ENCODE measurements at regions not wholly inside any gene's neighbourhood (a gene's known extent, or its start where the extent isn't known, plus 50 kb on each side); places are given as distances from the start of the nearest gene placed in this dataset.

DNA sequence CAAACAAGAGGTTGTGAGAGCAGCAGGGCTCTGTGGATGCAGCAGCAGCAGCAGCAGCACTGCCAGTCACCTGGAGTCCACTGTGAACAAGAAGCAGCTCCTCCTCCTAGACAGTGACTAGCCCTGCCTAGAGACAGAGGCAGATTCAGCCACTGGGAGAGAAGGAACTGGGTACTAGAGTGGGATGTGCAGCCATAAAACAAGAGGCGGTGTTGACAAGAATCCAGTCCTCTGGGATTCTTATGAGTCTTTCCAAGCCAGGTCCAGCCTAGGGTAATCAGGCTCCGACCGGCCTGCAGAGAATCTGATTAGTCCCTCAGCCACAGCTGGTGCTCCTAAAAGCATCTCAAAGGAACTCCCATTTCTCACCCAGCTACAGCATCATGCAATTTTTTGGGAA lies 83.9 kb upstream of the USP47 start:
- Histone ChIP-seq H3K27ac (no peak overlapping the region), H3K4me2 (no peak overlapping the region), H3K9me3 (no peaks in the 10 kb centered on the region), H3K4me3 (no peak overlapping the region), H3K4me1 (no peaks in the 10 kb centered on the region)
- ATAC-seq (no peak), DNase-seq (ENCODE audit: low read depth in 1 of 2, low spot score in 1 of 2) (no peak), FAIRE-seq (no peak)
- ChIA-PET CTCF (interaction anchor here (1.1 to 1.8 kb wide), 3 partner anchors 18 to 459 kb away, joined by 3 to 7 read pairs (median 3); no protein-coding TSS in a partner anchor), POLR2A (no interaction called here)
- no peak for TF ChIP-seq HOXA7 (CRISPR knock-in tag; IDR thresholded peaks at IDR 0.05)
- TF ChIP-seq MAX (IDR thresholded peaks at IDR 0.05): no peak
- TF ChIP-seq, protein P1, sequence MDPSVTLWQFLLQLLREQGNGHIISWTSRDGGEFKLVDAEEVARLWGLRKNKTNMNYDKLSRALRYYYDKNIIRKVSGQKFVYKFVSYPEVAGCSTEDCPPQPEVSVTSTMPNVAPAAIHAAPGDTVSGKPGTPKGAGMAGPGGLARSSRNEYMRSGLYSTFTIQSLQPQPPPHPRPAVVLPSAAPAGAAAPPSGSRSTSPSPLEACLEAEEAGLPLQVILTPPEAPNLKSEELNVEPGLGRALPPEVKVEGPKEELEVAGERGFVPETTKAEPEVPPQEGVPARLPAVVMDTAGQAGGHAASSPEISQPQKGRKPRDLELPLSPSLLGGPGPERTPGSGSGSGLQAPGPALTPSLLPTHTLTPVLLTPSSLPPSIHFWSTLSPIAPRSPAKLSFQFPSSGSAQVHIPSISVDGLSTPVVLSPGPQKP (IDR thresholded peaks at IDR 0.05; ENCODE audit: low read depth, low read length): no peak
- TF ChIP-seq, protein P2, sequence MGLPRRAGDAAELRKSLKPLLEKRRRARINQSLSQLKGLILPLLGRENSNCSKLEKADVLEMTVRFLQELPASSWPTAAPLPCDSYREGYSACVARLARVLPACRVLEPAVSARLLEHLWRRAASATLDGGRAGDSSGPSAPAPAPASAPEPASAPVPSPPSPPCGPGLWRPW (IDR thresholded peaks at IDR 0.05): no peak
- TF ChIP-seq EHF (CRISPR knock-in tag; IDR thresholded peaks at IDR 0.05): no peak
- WGBS (ENCODE audit: missing lambda C conversion rate): 53% methylated on average over 3 of the region's 3 CpGs

- Histone ChIP-seq H3K27ac (no peak overlapping the region), H3K9me3 (no peaks in the 10 kb centered on the region), H3K4me3 (no peak overlapping the region), H3K4me1 (no peaks in the 10 kb centered on the region), H3K4me2 (no peak overlapping the region)
- DNase-seq (ENCODE audit: low read depth in 1 of 2, low spot score in 1 of 2) (no peak), FAIRE-seq (no peak), ATAC-seq (no peak)
- ChIA-PET CTCF (no interaction called here), POLR2A (no interaction called here)
- TF ChIP-seq RFX5 (IDR thresholded peaks at IDR 0.05): no peak
- TF ChIP-seq MYC (IDR thresholded peaks at IDR 0.05; ENCODE audit: borderline replicate concordance, low read length): no peak
- no peak for TF ChIP-seq JUNB (IDR thresholded peaks at IDR 0.05)
- no peak for TF ChIP-seq HDAC2 (IDR thresholded peaks at IDR 0.05)
- no peak for TF ChIP-seq NFE2L2 (conservative IDR thresholded peaks at IDR 0.05; ENCODE audit: low read length)
- no peak for TF ChIP-seq POLR2A (IDR thresholded peaks at IDR 0.05; ENCODE audit: low read length)
- no peak for TF ChIP-seq HOXB5 (CRISPR knock-in tag; IDR thresholded peaks at IDR 0.05)
- TF ChIP-seq, protein P3, sequence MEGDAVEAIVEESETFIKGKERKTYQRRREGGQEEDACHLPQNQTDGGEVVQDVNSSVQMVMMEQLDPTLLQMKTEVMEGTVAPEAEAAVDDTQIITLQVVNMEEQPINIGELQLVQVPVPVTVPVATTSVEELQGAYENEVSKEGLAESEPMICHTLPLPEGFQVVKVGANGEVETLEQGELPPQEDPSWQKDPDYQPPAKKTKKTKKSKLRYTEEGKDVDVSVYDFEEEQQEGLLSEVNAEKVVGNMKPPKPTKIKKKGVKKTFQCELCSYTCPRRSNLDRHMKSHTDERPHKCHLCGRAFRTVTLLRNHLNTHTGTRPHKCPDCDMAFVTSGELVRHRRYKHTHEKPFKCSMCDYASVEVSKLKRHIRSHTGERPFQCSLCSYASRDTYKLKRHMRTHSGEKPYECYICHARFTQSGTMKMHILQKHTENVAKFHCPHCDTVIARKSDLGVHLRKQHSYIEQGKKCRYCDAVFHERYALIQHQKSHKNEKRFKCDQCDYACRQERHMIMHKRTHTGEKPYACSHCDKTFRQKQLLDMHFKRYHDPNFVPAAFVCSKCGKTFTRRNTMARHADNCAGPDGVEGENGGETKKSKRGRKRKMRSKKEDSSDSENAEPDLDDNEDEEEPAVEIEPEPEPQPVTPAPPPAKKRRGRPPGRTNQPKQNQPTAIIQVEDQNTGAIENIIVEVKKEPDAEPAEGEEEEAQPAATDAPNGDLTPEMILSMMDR (IDR thresholded peaks at IDR 0.05): no peak
- 42% methylated on average over 3 of the region's 3 CpGs for WGBS (ENCODE audit: missing lambda C conversion rate)
These were observed 85.1 kb upstream of the USP47 start for GRCh38 chr11:11756718-11757117.

GRCh38 chr11:11755871-11756270 lies 85.9 kb upstream of the USP47 start:
- FAIRE-seq (no peak), ATAC-seq (no peak), DNase-seq (ENCODE audit: low read depth in 1 of 2, low spot score in 1 of 2) (no peak)
- Histone ChIP-seq H3K4me3 (no peak overlapping the region), H3K4me2 (no peak overlapping the region), H3K4me1 (no peaks in the 10 kb centered on the region), H3K27ac (no peak overlapping the region), H3K9me3 (no peaks in the 10 kb centered on the region)
- 43% methylated on average over 5 of the region's 5 CpGs for WGBS (ENCODE audit: missing lambda C conversion rate)
- CTCF ChIA-PET: no interaction called here
- POLR2A ChIA-PET: no interaction called here
- TF ChIP-seq HDAC2 (IDR thresholded peaks at IDR 0.05) (no peak), KDM1A (IDR thresholded peaks at IDR 0.05; ENCODE audit: low read depth) (no peak), USF2 (IDR thresholded peaks at IDR 0.05) (no peak), RNF2 (IDR thresholded peaks at IDR 0.05; ENCODE audit: borderline replicate concordance, low read depth) (no peak), ZC3H11A (IDR thresholded peaks at IDR 0.05) (no peak)
- TF ChIP-seq, protein P2 (IDR thresholded peaks at IDR 0.05): no peak

DNA sequence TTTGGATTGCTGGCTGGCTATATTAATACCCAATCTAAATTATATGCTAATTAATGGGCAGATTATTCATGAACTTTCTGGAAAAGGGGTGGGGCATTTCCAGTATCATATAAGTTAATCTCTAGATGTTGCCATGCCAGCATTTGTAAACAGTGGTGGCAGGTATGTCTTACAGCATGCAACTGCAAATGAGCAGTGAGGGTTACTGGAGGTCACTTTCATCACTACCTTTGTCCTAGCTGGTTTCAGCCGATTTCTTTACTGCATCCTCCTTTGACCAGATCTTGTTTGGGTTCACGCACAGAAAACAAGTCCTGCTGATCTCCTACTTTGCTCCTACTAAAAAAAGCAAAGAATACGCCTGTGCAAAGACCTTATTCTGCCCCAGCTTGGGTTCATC lies 89.1 kb upstream of the USP47 start:
- ATAC-seq (no peak), DNase-seq (ENCODE audit: low read depth in 1 of 2, low spot score in 1 of 2) (no peak)
- WGBS (ENCODE audit: missing lambda C conversion rate): 11% methylated on average over 3 of the region's 3 CpGs

More for the DNA sequence above, 89.1 kb upstream of the USP47 start:
- Histone ChIP-seq H3K4me2 (no peak overlapping the region), H3K4me1 (no peaks in the 10 kb centered on the region), H3K4me3 (no peak overlapping the region), H3K9me3 (no peaks in the 10 kb centered on the region), H3K27ac (no peak overlapping the region)
- FAIRE-seq: no peak
- CTCF ChIA-PET: interaction anchor here (1.1 to 1.2 kb wide), 2 partner anchors 10 kb away, joined by 5 to 6 read pairs; no protein-coding TSS in a partner anchor
- no peak for TF ChIP-seq HDAC2 (IDR thresholded peaks at IDR 0.05)
- no peak for TF ChIP-seq CEBPB (IDR thresholded peaks at IDR 0.05)
- no peak for TF ChIP-seq TP53 (CRISPR knock-in tag; IDR thresholded peaks at IDR 0.05)
- no peak for TF ChIP-seq ESRRA (IDR thresholded peaks at IDR 0.05; ENCODE audit: borderline replicate concordance, low read length)
- TF ChIP-seq BHLHE40 (IDR thresholded peaks at IDR 0.05; ENCODE audit: low read depth, low read length): no peak
- no peak for TF ChIP-seq JUN (IDR thresholded peaks at IDR 0.05)
- TF ChIP-seq ZSCAN20 (CRISPR knock-in tag; IDR thresholded peaks at IDR 0.05): no peak
- TF ChIP-seq SREBF2 (IDR thresholded peaks at IDR 0.05): no peak
- no peak for TF ChIP-seq PHF8 (IDR thresholded peaks at IDR 0.05; ENCODE audit: borderline replicate concordance, low read depth)
- POLR2A ChIA-PET: no interaction called here

Measured in A549 (cell line).